ENCODE measurements at regions not wholly inside any gene's neighbourhood (a gene's known extent, or its start where the extent isn't known, plus 50 kb on each side); places are given as distances from the start of the nearest gene placed in this dataset.

- no peak for TF ChIP-seq CEBPB (IDR thresholded peaks at IDR 0.05)
- TF ChIP-seq YY1 (IDR thresholded peaks at IDR 0.05; ENCODE audit: low read depth): no peak
- no peak for TF ChIP-seq FOXM1 (IDR thresholded peaks at IDR 0.05; ENCODE audit: borderline replicate concordance, low read depth)
- TF ChIP-seq, protein P1, sequence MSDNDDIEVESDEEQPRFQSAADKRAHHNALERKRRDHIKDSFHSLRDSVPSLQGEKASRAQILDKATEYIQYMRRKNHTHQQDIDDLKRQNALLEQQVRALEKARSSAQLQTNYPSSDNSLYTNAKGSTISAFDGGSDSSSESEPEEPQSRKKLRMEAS (IDR thresholded peaks at IDR 0.05): no peak
These were observed 140.8 kb downstream of the HAPSTR1 start for GRCh38 chr16:9232102-9232770.

Measured in Ishikawa (cell line).